GM23338 (cell line): ENCODE measurements at regions not wholly inside any gene's neighbourhood (a gene's known extent, or its start where the extent isn't known, plus 50 kb on each side); places are given as distances from the start of the nearest gene placed in this dataset.

Experiments used
- ATAC-seq: fragments of 200-7000 bp; cut with Tn5 transposase; 3 replicates; pipeline ENCODE4 v1.9.1; 2020
- DNase-seq: peaks from one replicate; pipeline ENCODE4 v3.0.0-alpha.2; 2015; ENCODE audit warnings: low spot score
- H2AFZ ChIP-seq: fragments of 200-600 bp; sonication (generic); 2 replicates; pipeline ENCODE4 v1.8.0; 2016; ENCODE audit warnings: antibody characterized with exemption, mild to moderate bottlenecking, moderate library complexity
- H3F3A ChIP-seq: fragments of 200-600 bp; sonication (generic); replicated peaks from 2 replicates; pipeline ENCODE4 v1.8.0; 2017; ENCODE audit warnings: antibody characterized with exemption, mixed run types, low read depth
- H3K27ac ChIP-seq: fragments of 200-600 bp; sonication (generic); 2 replicates; pipeline ENCODE4 v1.6.1; 2016; ENCODE audit warnings: low read depth
- H3K27me3 ChIP-seq: fragments of 200-600 bp; sonication (generic); 2 replicates; pipeline ENCODE4 v1.8.0; 2016; ENCODE audit warnings: mild to moderate bottlenecking, mixed run types, moderate library complexity; ENCODE audit not compliant: insufficient read depth
- H3K36me3 ChIP-seq: fragments of 200-600 bp; sonication (generic); 2 replicates; pipeline ENCODE4 v1.8.0; 2016; ENCODE audit warnings: mild to moderate bottlenecking; ENCODE audit not compliant: insufficient read depth
- H3K4me1 ChIP-seq: fragments of 200-600 bp; sonication (generic); 2 replicates; pipeline ENCODE4 v1.8.0; 2016; ENCODE audit warnings: mild to moderate bottlenecking, moderate library complexity; ENCODE audit not compliant: insufficient read depth
- H3K4me2 ChIP-seq: fragments of 200-600 bp; sonication (generic); 2 replicates; pipeline ENCODE4 v1.7.1; 2017; ENCODE audit warnings: mixed run types
- H3K4me3 ChIP-seq: fragments of 200-600 bp; sonication (generic); 2 replicates; pipeline ENCODE4 v1.6.1; 2016; ENCODE audit warnings: mixed run types
- H3K79me2 ChIP-seq: fragments of 200-600 bp; sonication (generic); replicated peaks from 2 replicates; pipeline ENCODE4 v1.8.0; 2017; ENCODE audit warnings: mild to moderate bottlenecking; ENCODE audit not compliant: insufficient read depth
- H3K9me2 ChIP-seq: fragments of 200-600 bp; sonication (generic); 2 replicates; pipeline ENCODE4 v1.8.0; 2017; ENCODE audit not compliant: insufficient read depth
- H4K20me1 ChIP-seq: fragments of 200-600 bp; sonication (generic); replicated peaks from 2 replicates; pipeline ENCODE4 v1.8.0; 2017; ENCODE audit warnings: mild to moderate bottlenecking; ENCODE audit not compliant: insufficient read depth
- H3K27ac Mint-ChIP-seq: 2 replicates; pipeline ENCODE4 v1.8.0; 2020; ENCODE audit warnings: inconsistent platforms, mild to moderate bottlenecking, moderate library complexity, mixed read lengths
- H3K27me3 Mint-ChIP-seq: 3 replicates; pipeline ENCODE4 v1.8.0; 2022; ENCODE audit warnings: low read depth, mild to moderate bottlenecking, moderate library complexity, mixed read lengths, inconsistent platforms; ENCODE audit not compliant: insufficient read depth, poor library complexity
- H3K36me3 Mint-ChIP-seq: 3 replicates; pipeline ENCODE4 v1.8.0; 2021; ENCODE audit warnings: low read depth, mild to moderate bottlenecking, inconsistent platforms, moderate library complexity, mixed read lengths
- H3K4me1 Mint-ChIP-seq: 3 replicates; pipeline ENCODE4 v1.8.0; 2020; ENCODE audit warnings: mild to moderate bottlenecking, inconsistent platforms, mixed read lengths
- H3K4me3 Mint-ChIP-seq: 3 replicates; pipeline ENCODE4 v1.8.0; 2021; ENCODE audit warnings: moderate library complexity, mild to moderate bottlenecking, inconsistent platforms, mixed read lengths
- H3K9me3 Mint-ChIP-seq: 3 replicates; pipeline ENCODE4 v1.8.0; 2020; ENCODE audit warnings: moderate library complexity, mild to moderate bottlenecking, inconsistent platforms, mixed read lengths
- CREB1 ChIP-seq: fragments of 250-450 bp; sonication (Bioruptor Pico); IDR thresholded peaks from 2 replicates; pipeline ENCODE4 v1.5.0; 2020; ENCODE audit warnings: low read depth, mild to moderate bottlenecking, moderate library complexity
- CTCF ChIP-seq, 2 experiments: fragments of 200-600 bp in 1 of 2; sonication (generic) in 1 of 2; conservative IDR thresholded peaks; 2 replicates each; pipeline versions ENCODE4 v1.5.1 to v1.6.1; 2016 to 2017; ENCODE audit warnings: antibody characterized with exemption in 2 of 2, low read depth in 2 of 2, mild to moderate bottlenecking in 2 of 2, moderate library complexity in 1 of 2
- ETS1 ChIP-seq: IDR thresholded peaks from 2 replicates; pipeline ENCODE4 v1.6.1; 2016; ENCODE audit warnings: antibody characterized with exemption
- EZH2 ChIP-seq: fragments of 200-600 bp; sonication (generic); IDR thresholded peaks from one replicate; pipeline ENCODE4 v1.8.0; 2017; ENCODE audit warnings: antibody characterized with exemption, mild to moderate bottlenecking, low read depth; ENCODE audit not compliant: unreplicated experiment
- EZH2phosphoT487 ChIP-seq: fragments of 200-600 bp; sonication (generic); IDR thresholded peaks from one replicate; pipeline ENCODE4 v1.8.1; 2018; ENCODE audit warnings: antibody characterized with exemption; ENCODE audit not compliant: unreplicated experiment
- JUNB ChIP-seq: IDR thresholded peaks from one replicate; pipeline ENCODE4 v1.6.1; 2016; ENCODE audit warnings: antibody characterized with exemption; ENCODE audit not compliant: unreplicated experiment
- NANOG ChIP-seq: IDR thresholded peaks from 2 replicates; pipeline ENCODE4 v1.6.1; 2016; ENCODE audit warnings: antibody characterized with exemption, borderline replicate concordance
- POLR2AphosphoS5 ChIP-seq: IDR thresholded peaks from 2 replicates; pipeline ENCODE4 v1.6.1; 2016; ENCODE audit warnings: antibody characterized with exemption, low read depth
- REST ChIP-seq: IDR thresholded peaks from one replicate; pipeline ENCODE4 v1.6.1; 2018; ENCODE audit warnings: antibody characterized with exemption; ENCODE audit not compliant: unreplicated experiment
- STAT1 ChIP-seq: IDR thresholded peaks from one replicate; pipeline ENCODE4 v1.6.1; 2016; ENCODE audit warnings: antibody characterized with exemption; ENCODE audit not compliant: unreplicated experiment
- ZNF114 ChIP-seq: fragments of 250-450 bp; sonication (Bioruptor Pico); IDR thresholded peaks from 2 replicates; pipeline ENCODE4 v1.5.0; 2020; ENCODE audit warnings: mild to moderate bottlenecking, moderate library complexity
- ZNF331 ChIP-seq: fragments of 250-450 bp; sonication (Bioruptor Pico); IDR thresholded peaks from 2 replicates; pipeline ENCODE4 v1.5.0; 2020; ENCODE audit warnings: low read depth, mild to moderate bottlenecking, moderate library complexity
- ZNF462 ChIP-seq: fragments of 250-450 bp; sonication (Bioruptor Pico); IDR thresholded peaks from 2 replicates; pipeline ENCODE4 v1.5.0; 2020; ENCODE audit warnings: mild to moderate bottlenecking, moderate library complexity

- no peak for ATAC-seq
- H3K4me1 ChIP-seq, result no peaks in the 10 kb centered on the region
Observed at GRCh38 chr15:96690733-96691132, 360.2 kb downstream of the NR2F2 start.

More at GRCh38 chr15:96690733-96691132, 360.2 kb downstream of the NR2F2 start:
- no peaks in the 10 kb centered on the region for H3K27me3 Mint-ChIP-seq
- no peak overlapping the region for H3K27ac ChIP-seq
- no peaks in the 10 kb centered on the region for H3K9me3 Mint-ChIP-seq
- H3K27me3 ChIP-seq, result no peaks in the 10 kb centered on the region
- H4K20me1 ChIP-seq, result no peaks in the 10 kb centered on the region
- TF ChIP-seq ZNF114 (no peak), STAT1 (no peak), CTCF (conservative IDR thresholded peaks at IDR 0.05; ENCODE audit: low read depth in 2 of 2) (no peak), ETS1 (no peak), EZH2phosphoT487 (no peak), EZH2 (no peak), ZNF462 (CRISPR knock-in tag) (no peak), REST (no peak), NANOG (no peak), POLR2AphosphoS5 (no peak), JUNB (no peak), CREB1 (CRISPR knock-in tag) (no peak), ZNF331 (CRISPR knock-in tag) (no peak)
- no peak overlapping the region for H3K27ac Mint-ChIP-seq
- no peak overlapping the region for H3K4me2 ChIP-seq
- no peaks in the 10 kb centered on the region for H3K36me3 Mint-ChIP-seq
- no peaks in the 10 kb centered on the region for H3K9me2 ChIP-seq
- no peaks in the 10 kb centered on the region for H3K36me3 ChIP-seq
- H2AFZ ChIP-seq, result no peak overlapping the region
- no peaks in the 10 kb centered on the region for H3K79me2 ChIP-seq
- no peak for DNase-seq
- no peaks in the 10 kb centered on the region for H3F3A ChIP-seq
- no peak overlapping the region for H3K4me3 ChIP-seq
- no peak overlapping the region for H3K4me3 Mint-ChIP-seq
- H3K4me1 Mint-ChIP-seq, result no peaks in the 10 kb centered on the region
